ENCODE measurements at regions not wholly inside any gene's neighbourhood (a gene's known extent, or its start where the extent isn't known, plus 50 kb on each side); places are given as distances from the start of the nearest gene placed in this dataset.

DNA sequence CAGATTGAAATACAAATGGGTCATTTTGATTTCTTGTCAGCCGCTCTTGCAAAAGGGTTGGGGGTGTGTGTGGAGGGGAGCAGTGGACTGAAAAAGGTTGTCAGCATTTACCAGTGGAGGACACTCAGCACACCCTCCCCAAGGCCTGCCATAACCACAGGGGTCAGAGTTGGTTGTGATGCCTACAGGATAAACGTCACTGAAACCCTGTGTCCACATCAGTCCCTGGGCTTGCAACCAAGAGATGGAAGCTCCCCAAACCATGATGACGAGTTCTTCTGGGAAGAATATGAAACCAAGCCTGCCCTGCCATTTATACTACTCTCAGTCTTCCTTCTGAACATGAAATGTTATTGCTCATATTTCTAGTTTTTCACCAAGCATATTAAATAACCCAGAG is 54.0 kb upstream of the UMPS start:
- H3K4me1 ChIP-seq (ENCODE audit: control insufficient read depth, insufficient read depth, low read length, poor library complexity, severe bottlenecking): peaks cover under 1% of the 10 kb centered on the region
- no peaks in the 10 kb centered on the region for H3K27me3 ChIP-seq (replicated peaks; ENCODE audit: control insufficient read depth, insufficient read depth, low read length, poor library complexity, severe bottlenecking)
- DNase-seq: no peak
- H3K9me3 ChIP-seq (ENCODE audit: control insufficient read depth, low read length): no peaks in the 10 kb centered on the region
- no peak overlapping the region for H3K27ac ChIP-seq (ENCODE audit: insufficient read depth, low read length, poor library complexity, severe bottlenecking)
- no peak overlapping the region for H3K4me3 ChIP-seq (ENCODE audit: insufficient read depth, low read depth, low read length, poor library complexity, severe bottlenecking)
- H3K36me3 ChIP-seq (ENCODE audit: control insufficient read depth, insufficient read depth, low read length): no peaks in the 10 kb centered on the region

DNA sequence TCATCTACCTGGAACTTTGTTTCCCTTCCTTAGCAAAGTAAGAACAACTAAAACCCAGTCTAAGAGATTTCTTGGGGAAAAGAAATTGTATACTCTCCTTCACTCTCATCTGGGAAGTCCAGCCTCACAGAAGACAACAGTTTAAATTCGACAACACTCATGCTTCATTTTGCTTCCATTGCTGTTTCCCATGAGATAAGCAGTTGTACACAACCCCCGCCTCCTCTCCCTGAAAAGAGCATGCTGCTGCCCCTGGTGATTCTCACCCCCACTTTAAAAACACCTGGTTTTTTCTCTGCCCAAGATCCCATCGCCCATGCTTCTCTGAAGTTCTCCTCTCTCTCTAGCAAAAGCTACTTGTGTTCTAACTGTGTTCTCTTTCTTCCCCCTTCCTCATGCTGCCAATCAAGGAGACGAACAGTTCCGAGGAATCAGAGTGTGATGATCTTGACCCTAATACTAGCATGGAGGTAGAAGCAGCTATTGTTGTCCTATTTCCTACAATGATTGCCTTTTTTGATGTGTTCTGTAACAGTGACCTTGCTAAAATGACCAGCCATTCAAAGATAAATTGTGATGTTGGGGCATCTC is 51.1 kb upstream of the UMPS start:
- Histone ChIP-seq H3K9me3 (ENCODE audit: control insufficient read depth, low read length) (no peaks in the 10 kb centered on the region), H3K36me3 (ENCODE audit: control insufficient read depth, insufficient read depth, low read length) (no peaks in the 10 kb centered on the region), H3K4me1 (ENCODE audit: control insufficient read depth, insufficient read depth, low read length, poor library complexity, severe bottlenecking) (no peaks in the 10 kb centered on the region), H3K27me3 (replicated peaks; ENCODE audit: control insufficient read depth, insufficient read depth, low read length, poor library complexity, severe bottlenecking) (no peaks in the 10 kb centered on the region), H3K27ac (ENCODE audit: insufficient read depth, low read length, poor library complexity, severe bottlenecking) (no peak overlapping the region), H3K4me3 (ENCODE audit: insufficient read depth, low read depth, low read length, poor library complexity, severe bottlenecking) (no peak overlapping the region)
- no peak for DNase-seq

Measured in effector memory CD4-positive, alpha-beta T cell (primary cell).